GM23338 (cell line): ENCODE measurements at regions not wholly inside any gene's neighbourhood (a gene's known extent, or its start where the extent isn't known, plus 50 kb on each side); places are given as distances from the start of the nearest gene placed in this dataset.

ENCODE experiments used
- ATAC-seq: fragments of 200-7000 bp; cut with Tn5 transposase; 3 replicates; pipeline ENCODE4 v1.9.1; 2020
- DNase-seq: peaks from one replicate; pipeline ENCODE4 v3.0.0-alpha.2; 2015; ENCODE audit warnings: low spot score
- H2AFZ ChIP-seq: fragments of 200-600 bp; sonication (generic); 2 replicates; pipeline ENCODE4 v1.8.0; 2016; ENCODE audit warnings: antibody characterized with exemption, mild to moderate bottlenecking, moderate library complexity
- H3F3A ChIP-seq: fragments of 200-600 bp; sonication (generic); replicated peaks from 2 replicates; pipeline ENCODE4 v1.8.0; 2017; ENCODE audit warnings: antibody characterized with exemption, mixed run types, low read depth
- H3K27ac ChIP-seq: fragments of 200-600 bp; sonication (generic); 2 replicates; pipeline ENCODE4 v1.6.1; 2016; ENCODE audit warnings: low read depth
- H3K27me3 ChIP-seq: fragments of 200-600 bp; sonication (generic); 2 replicates; pipeline ENCODE4 v1.8.0; 2016; ENCODE audit warnings: mild to moderate bottlenecking, mixed run types, moderate library complexity; ENCODE audit not compliant: insufficient read depth
- H3K36me3 ChIP-seq: fragments of 200-600 bp; sonication (generic); 2 replicates; pipeline ENCODE4 v1.8.0; 2016; ENCODE audit warnings: mild to moderate bottlenecking; ENCODE audit not compliant: insufficient read depth
- H3K4me1 ChIP-seq: fragments of 200-600 bp; sonication (generic); 2 replicates; pipeline ENCODE4 v1.8.0; 2016; ENCODE audit warnings: mild to moderate bottlenecking, moderate library complexity; ENCODE audit not compliant: insufficient read depth
- H3K4me2 ChIP-seq: fragments of 200-600 bp; sonication (generic); 2 replicates; pipeline ENCODE4 v1.7.1; 2017; ENCODE audit warnings: mixed run types
- H3K4me3 ChIP-seq: fragments of 200-600 bp; sonication (generic); 2 replicates; pipeline ENCODE4 v1.6.1; 2016; ENCODE audit warnings: mixed run types
- H3K79me2 ChIP-seq: fragments of 200-600 bp; sonication (generic); replicated peaks from 2 replicates; pipeline ENCODE4 v1.8.0; 2017; ENCODE audit warnings: mild to moderate bottlenecking; ENCODE audit not compliant: insufficient read depth
- H3K9me2 ChIP-seq: fragments of 200-600 bp; sonication (generic); 2 replicates; pipeline ENCODE4 v1.8.0; 2017; ENCODE audit not compliant: insufficient read depth
- H4K20me1 ChIP-seq: fragments of 200-600 bp; sonication (generic); replicated peaks from 2 replicates; pipeline ENCODE4 v1.8.0; 2017; ENCODE audit warnings: mild to moderate bottlenecking; ENCODE audit not compliant: insufficient read depth
- H3K27ac Mint-ChIP-seq: 2 replicates; pipeline ENCODE4 v1.8.0; 2020; ENCODE audit warnings: inconsistent platforms, mild to moderate bottlenecking, moderate library complexity, mixed read lengths
- H3K27me3 Mint-ChIP-seq: 3 replicates; pipeline ENCODE4 v1.8.0; 2022; ENCODE audit warnings: low read depth, mild to moderate bottlenecking, moderate library complexity, mixed read lengths, inconsistent platforms; ENCODE audit not compliant: insufficient read depth, poor library complexity
- H3K36me3 Mint-ChIP-seq: 3 replicates; pipeline ENCODE4 v1.8.0; 2021; ENCODE audit warnings: low read depth, mild to moderate bottlenecking, inconsistent platforms, moderate library complexity, mixed read lengths
- H3K4me1 Mint-ChIP-seq: 3 replicates; pipeline ENCODE4 v1.8.0; 2020; ENCODE audit warnings: mild to moderate bottlenecking, inconsistent platforms, mixed read lengths
- H3K4me3 Mint-ChIP-seq: 3 replicates; pipeline ENCODE4 v1.8.0; 2021; ENCODE audit warnings: moderate library complexity, mild to moderate bottlenecking, inconsistent platforms, mixed read lengths
- H3K9me3 Mint-ChIP-seq: 3 replicates; pipeline ENCODE4 v1.8.0; 2020; ENCODE audit warnings: moderate library complexity, mild to moderate bottlenecking, inconsistent platforms, mixed read lengths
- CREB1 ChIP-seq: fragments of 250-450 bp; sonication (Bioruptor Pico); IDR thresholded peaks from 2 replicates; pipeline ENCODE4 v1.5.0; 2020; ENCODE audit warnings: low read depth, mild to moderate bottlenecking, moderate library complexity
- CTCF ChIP-seq, 2 experiments: fragments of 200-600 bp in 1 of 2; sonication (generic) in 1 of 2; conservative IDR thresholded peaks; 2 replicates each; pipeline versions ENCODE4 v1.5.1 to v1.6.1; 2016 to 2017; ENCODE audit warnings: antibody characterized with exemption in 2 of 2, low read depth in 2 of 2, mild to moderate bottlenecking in 2 of 2, moderate library complexity in 1 of 2
- ETS1 ChIP-seq: IDR thresholded peaks from 2 replicates; pipeline ENCODE4 v1.6.1; 2016; ENCODE audit warnings: antibody characterized with exemption
- EZH2 ChIP-seq: fragments of 200-600 bp; sonication (generic); IDR thresholded peaks from one replicate; pipeline ENCODE4 v1.8.0; 2017; ENCODE audit warnings: antibody characterized with exemption, mild to moderate bottlenecking, low read depth; ENCODE audit not compliant: unreplicated experiment
- EZH2phosphoT487 ChIP-seq: fragments of 200-600 bp; sonication (generic); IDR thresholded peaks from one replicate; pipeline ENCODE4 v1.8.1; 2018; ENCODE audit warnings: antibody characterized with exemption; ENCODE audit not compliant: unreplicated experiment
- JUNB ChIP-seq: IDR thresholded peaks from one replicate; pipeline ENCODE4 v1.6.1; 2016; ENCODE audit warnings: antibody characterized with exemption; ENCODE audit not compliant: unreplicated experiment
- NANOG ChIP-seq: IDR thresholded peaks from 2 replicates; pipeline ENCODE4 v1.6.1; 2016; ENCODE audit warnings: antibody characterized with exemption, borderline replicate concordance
- POLR2AphosphoS5 ChIP-seq: IDR thresholded peaks from 2 replicates; pipeline ENCODE4 v1.6.1; 2016; ENCODE audit warnings: antibody characterized with exemption, low read depth
- REST ChIP-seq: IDR thresholded peaks from one replicate; pipeline ENCODE4 v1.6.1; 2018; ENCODE audit warnings: antibody characterized with exemption; ENCODE audit not compliant: unreplicated experiment
- STAT1 ChIP-seq: IDR thresholded peaks from one replicate; pipeline ENCODE4 v1.6.1; 2016; ENCODE audit warnings: antibody characterized with exemption; ENCODE audit not compliant: unreplicated experiment
- ZNF114 ChIP-seq: fragments of 250-450 bp; sonication (Bioruptor Pico); IDR thresholded peaks from 2 replicates; pipeline ENCODE4 v1.5.0; 2020; ENCODE audit warnings: mild to moderate bottlenecking, moderate library complexity
- ZNF331 ChIP-seq: fragments of 250-450 bp; sonication (Bioruptor Pico); IDR thresholded peaks from 2 replicates; pipeline ENCODE4 v1.5.0; 2020; ENCODE audit warnings: low read depth, mild to moderate bottlenecking, moderate library complexity

- Histone ChIP-seq H3K36me3 (no peaks in the 10 kb centered on the region; the same call in 1 of the 2 replicates), H3K27me3 (no peaks in the 10 kb centered on the region), H3K4me2 (no peak overlapping the region), H3K9me2 (no peaks in the 10 kb centered on the region), H3K4me1 (no peaks in the 10 kb centered on the region; the same call in 1 of the 2 replicates), H3K27ac (no peak overlapping the region), H3F3A (no peaks in the 10 kb centered on the region), H4K20me1 (no peaks in the 10 kb centered on the region), H3K79me2 (no peaks in the 10 kb centered on the region), H2AFZ (no peak overlapping the region), H3K4me3 (no peak overlapping the region)
- TF ChIP-seq CREB1 (CRISPR knock-in tag), result no peak
- TF ChIP-seq CTCF (conservative IDR thresholded peaks at IDR 0.05; ENCODE audit: low read depth in 2 of 2), result no peak
- TF ChIP-seq ZNF114, result no peak
- no peak for TF ChIP-seq ZNF331 (CRISPR knock-in tag)
- no peak for TF ChIP-seq JUNB
- no peak for TF ChIP-seq EZH2
- TF ChIP-seq POLR2AphosphoS5, result no peak
- no peak for TF ChIP-seq STAT1
- no peak for TF ChIP-seq EZH2phosphoT487
- TF ChIP-seq ETS1, result no peak
- no peak for TF ChIP-seq NANOG
- peaks cover 30% of the 10 kb centered on the region for H3K9me3 Mint-ChIP-seq
- peaks cover 8% of the 10 kb centered on the region; the same call in 2 of the 3 replicates for H3K4me1 Mint-ChIP-seq
- H3K27me3 Mint-ChIP-seq, result no peaks in the 10 kb centered on the region
- H3K27ac Mint-ChIP-seq, result no peak overlapping the region
- H3K36me3 Mint-ChIP-seq, result peaks cover 26% of the 10 kb centered on the region
- ATAC-seq (no peak), DNase-seq (no peak)
- H3K4me3 Mint-ChIP-seq, result no peak overlapping the region
Measured at GRCh38 chr1:191974004-191974403, 184.3 kb upstream of the RGS18 start.

GRCh38 chr1:191977874-191978506 is 180.3 kb upstream of the RGS18 start:
- Mint-ChIP-seq H3K9me3 (peaks cover 23% of the 10 kb centered on the region), H3K27ac (no peak overlapping the region), H3K4me3 (no peak overlapping the region), H3K36me3 (peaks cover 18% of the 10 kb centered on the region), H3K4me1 (no peaks in the 10 kb centered on the region), H3K27me3 (no peaks in the 10 kb centered on the region)
- no peaks in the 10 kb centered on the region for H3K79me2 ChIP-seq
- ATAC-seq (no peak), DNase-seq (no peak)
- no peaks in the 10 kb centered on the region for H3K4me1 ChIP-seq
- no peak overlapping the region for H3K4me3 ChIP-seq
- no peaks in the 10 kb centered on the region for H4K20me1 ChIP-seq
- H3F3A ChIP-seq, result no peaks in the 10 kb centered on the region
- H2AFZ ChIP-seq, result no peak overlapping the region
- H3K36me3 ChIP-seq, result no peaks in the 10 kb centered on the region
- H3K4me2 ChIP-seq, result no peak overlapping the region
- H3K9me2 ChIP-seq, result no peaks in the 10 kb centered on the region
- H3K27me3 ChIP-seq, result no peaks in the 10 kb centered on the region
- H3K27ac ChIP-seq, result no peak overlapping the region
- TF ChIP-seq EZH2 (no peak), EZH2phosphoT487 (no peak), REST (no peak), POLR2AphosphoS5 (no peak), STAT1 (no peak), ETS1 (no peak), CREB1 (CRISPR knock-in tag) (no peak)
